Body of pancreas (tissue), 4 donors: ENCODE measurements at regions not wholly inside any gene's neighbourhood (a gene's known extent, or its start where the extent isn't known, plus 50 kb on each side); places are given as distances from the start of the nearest gene placed in this dataset.

Experiments
- CTCF ChIP-seq, 7 experiments: fragments of 450-650 bp in 4 of 7; fragments of 200-600 bp in 3 of 7; sonication (generic) in 3 of 7; IDR thresholded peaks; one replicate each; pipeline ENCODE4 v1.5.1; 2016 to 2019; ENCODE audit warnings: antibody characterized with exemption in 7 of 7
- POLR2A ChIP-seq, 3 donors: fragments of 450-650 bp; IDR thresholded peaks; one replicate each; pipeline ENCODE4 v1.6.1; 2016; ENCODE audit warnings: antibody characterized with exemption in 3 of 3, mild to moderate bottlenecking in 2 of 3

- TF ChIP-seq POLR2A (IDR thresholded peaks at IDR 0.05) (no peak), CTCF (IDR thresholded peaks at IDR 0.05) (no peak)
Measured at GRCh38 chr2:139924070-139924469, 1143.9 kb upstream of the NXPH2 start.
